Lower leg skin (tissue), 4 donors: ENCODE measurements at regions not wholly inside any gene's neighbourhood (a gene's known extent, or its start where the extent isn't known, plus 50 kb on each side); places are given as distances from the start of the nearest gene placed in this dataset.

Experiments used
- DNase-seq, 2 donors: peaks; one replicate each; pipeline ENCODE4 v3.0.0-alpha.2; 2019; ENCODE audit warnings: low spot score in 2 of 2
- H3K4me3 ChIP-seq: fragments of 200-600 bp; sonication (generic); 2 replicates; pipeline ENCODE4 v1.5.1; 2017; ENCODE audit warnings: mild to moderate bottlenecking, low read depth; ENCODE audit not compliant: poor library complexity, severe bottlenecking
- CTCF ChIP-seq, 3 donors: fragments of 450-650 bp; IDR thresholded peaks; one replicate each; pipeline ENCODE4 v1.5.1; 2016; ENCODE audit warnings: antibody characterized with exemption in 3 of 3, mild to moderate bottlenecking in 3 of 3, moderate library complexity in 2 of 3
- POLR2A ChIP-seq, 2 donors: fragments of 450-650 bp; IDR thresholded peaks; one replicate each; pipeline ENCODE4 v1.6.1; 2016 to 2017; ENCODE audit warnings: antibody characterized with exemption in 2 of 2, mild to moderate bottlenecking in 1 of 2, moderate library complexity in 1 of 2
- WGBS, 2 donors: methylation state at CpG; one replicate each; pipeline ENCODE4 v1.1.5; 2018; 5-methylcytosine and 5-hydroxymethylcytosine counted together
- intact Hi-C: fragments of 100-400 bp; cut with DNase I; formaldehyde crosslinking; loops from one replicate; pipeline ENCODE4 v1.15.0; 2023; ENCODE audit warnings: low total_unique reads

GRCh38 chr13:73480779-73481559 lies 422.2 kb downstream of the KLF5 start:
- DNase-seq = no peak
- WGBS, 2 donors = 41 to 43% methylated on average over 2 of the region's 2 CpGs
- intact Hi-C loops = no loop called here

GRCh38 chr13:73479856-73480255 lies 421.1 kb downstream of the KLF5 start:
- TF ChIP-seq CTCF (IDR thresholded peaks at IDR 0.05) (no peak), POLR2A (IDR thresholded peaks at IDR 0.05) (no peak)
- 84 to 89% methylated on average over 1 of the region's 1 CpG for WGBS, 2 donors
- intact Hi-C loops = no loop called here
- H3K4me3 ChIP-seq = no peak overlapping the region
- DNase-seq = no peak

More at GRCh38 chr13:73480779-73481559, 422.2 kb downstream of the KLF5 start:
- H3K4me3 ChIP-seq = no peak overlapping the region
- TF ChIP-seq POLR2A (IDR thresholded peaks at IDR 0.05) (no peak), CTCF (IDR thresholded peaks at IDR 0.05) (no peak)

GRCh38 chr13:73479351-73479750 lies 420.5 kb downstream of the KLF5 start:
- DNase-seq = no peak
- TF ChIP-seq POLR2A (IDR thresholded peaks at IDR 0.05) (no peak), CTCF (IDR thresholded peaks at IDR 0.05) (no peak)
- intact Hi-C loops = no loop called here
- H3K4me3 ChIP-seq = no peak overlapping the region
- WGBS, 2 donors = 76 to 86% methylated on average over 1 of the region's 1 CpG

GRCh38 chr13:73477441-73477840 lies 418.6 kb downstream of the KLF5 start:
- 88 to 89% methylated on average over 3 of the region's 3 CpGs for WGBS, 2 donors
- DNase-seq = no peak
- intact Hi-C loops = no loop called here
- TF ChIP-seq POLR2A (IDR thresholded peaks at IDR 0.05) = no peak
- no peak for TF ChIP-seq CTCF (IDR thresholded peaks at IDR 0.05)
- H3K4me3 ChIP-seq = no peak overlapping the region

GRCh38 chr13:73473016-73473415 lies 414.2 kb downstream of the KLF5 start:
- WGBS, 2 donors = 85 to 89% methylated on average over 2 of the region's 2 CpGs
- H3K4me3 ChIP-seq = no peak overlapping the region
- DNase-seq = no peak
- intact Hi-C loops = no loop called here
- TF ChIP-seq POLR2A (IDR thresholded peaks at IDR 0.05) (no peak), CTCF (IDR thresholded peaks at IDR 0.05) (no peak)

GRCh38 chr13:73467125-73467524 lies 408.3 kb downstream of the KLF5 start:
- no peak overlapping the region for H3K4me3 ChIP-seq
- intact Hi-C loops = no loop called here
- 25 to 34% methylated on average over 2 of the region's 2 CpGs for WGBS, 2 donors
- no peak for TF ChIP-seq CTCF (IDR thresholded peaks at IDR 0.05)
- no peak for TF ChIP-seq POLR2A (IDR thresholded peaks at IDR 0.05)
- no peak for DNase-seq
